ENCODE measurements at regions not wholly inside any gene's neighbourhood (a gene's known extent, or its start where the extent isn't known, plus 50 kb on each side); places are given as distances from the start of the nearest gene placed in this dataset.
"Not testable (repeated sequence)": the region's sequence is repeated elsewhere in the genome, so short reads cannot be mapped to it uniquely, and the experiment has no call there.

- no peak for DNase-seq
- Mint-ChIP-seq H3K36me3 (no peaks in the 10 kb centered on the region), H3K27me3 (no peaks in the 10 kb centered on the region), H3K9me3 (peaks cover 3% of the 10 kb centered on the region), H3K4me1 (no peaks in the 10 kb centered on the region), H3K27ac (no peak overlapping the region), H3K4me3 (no peak overlapping the region)
- CTCF ChIA-PET, result no interaction called here
These were observed 163.4 kb upstream of the AGTR1 start for GRCh38 chr3:148534089-148534988.

- CTCF ChIA-PET, result no interaction called here
- H3K4me1 Mint-ChIP-seq, result no peaks in the 10 kb centered on the region
- H3K27ac Mint-ChIP-seq, result no peak overlapping the region
- H3K27me3 Mint-ChIP-seq, result no peaks in the 10 kb centered on the region
- DNase-seq, result no peak
- H3K36me3 Mint-ChIP-seq, result no peaks in the 10 kb centered on the region
- H3K4me3 Mint-ChIP-seq, result no peak overlapping the region
- peaks cover 3% of the 10 kb centered on the region for H3K9me3 Mint-ChIP-seq
These were observed 162.7 kb upstream of the AGTR1 start for GRCh38 chr3:148535001-148535400.

GRCh38 chr3:148540266-148540665 lies 157.4 kb upstream of the AGTR1 start:
- H3K36me3 Mint-ChIP-seq, result no peaks in the 10 kb centered on the region
- H3K9me3 Mint-ChIP-seq, result peaks cover 2% of the 10 kb centered on the region
- no peak overlapping the region for H3K4me3 Mint-ChIP-seq

GRCh38 chr3:148540851-148541250 lies 156.9 kb upstream of the AGTR1 start:
- H3K4me1 Mint-ChIP-seq, result no peaks in the 10 kb centered on the region
- no peak overlapping the region for H3K27ac Mint-ChIP-seq

More at GRCh38 chr3:148540266-148540665, 157.4 kb upstream of the AGTR1 start:
- no peak overlapping the region for H3K27ac Mint-ChIP-seq
- no peaks in the 10 kb centered on the region for H3K27me3 Mint-ChIP-seq
- H3K4me1 Mint-ChIP-seq, result no peaks in the 10 kb centered on the region
- no peak for DNase-seq
- CTCF ChIA-PET, result no interaction called here

GRCh38 chr3:148546959-148547358 lies 150.7 kb upstream of the AGTR1 start:
- Mint-ChIP-seq H3K4me1 (no peaks in the 10 kb centered on the region), H3K4me3 (no peak overlapping the region), H3K9me3 (peaks cover 5% of the 10 kb centered on the region), H3K27ac (no peak overlapping the region), H3K36me3 (no peaks in the 10 kb centered on the region), H3K27me3 (no peaks in the 10 kb centered on the region)
- no peak for DNase-seq
- CTCF ChIA-PET, result no interaction called here

More at GRCh38 chr3:148540851-148541250, 156.9 kb upstream of the AGTR1 start:
- CTCF ChIA-PET, result no interaction called here
- H3K4me3 Mint-ChIP-seq, result no peak overlapping the region
- H3K27me3 Mint-ChIP-seq, result no peaks in the 10 kb centered on the region
- H3K36me3 Mint-ChIP-seq, result no peaks in the 10 kb centered on the region
- no peak for DNase-seq
- peaks cover 2% of the 10 kb centered on the region for H3K9me3 Mint-ChIP-seq

- Mint-ChIP-seq H3K27me3 (no peaks in the 10 kb centered on the region), H3K4me3 (no peak overlapping the region), H3K36me3 (no peaks in the 10 kb centered on the region), H3K27ac (no peak overlapping the region), H3K4me1 (no peaks in the 10 kb centered on the region), H3K9me3 (peaks cover 3% of the 10 kb centered on the region)
- CTCF ChIA-PET, result no interaction called here
- no peak for DNase-seq
These were observed 145.9 kb upstream of the AGTR1 start for GRCh38 chr3:148551767-148552260.

- Mint-ChIP-seq H3K36me3 (no peaks in the 10 kb centered on the region), H3K27ac (no peak overlapping the region), H3K4me1 (no peaks in the 10 kb centered on the region), H3K9me3 (peaks cover 1% of the 10 kb centered on the region), H3K4me3 (no peak overlapping the region), H3K27me3 (no peaks in the 10 kb centered on the region)
- CTCF ChIA-PET, result no interaction called here
- no peak for DNase-seq
These were observed 143.3 kb upstream of the AGTR1 start for GRCh38 chr3:148554367-148554766.

GRCh38 chr3:148556664-148557063 lies 141.0 kb upstream of the AGTR1 start:
- Mint-ChIP-seq H3K9me3 (peaks cover 6% of the 10 kb centered on the region), H3K27ac (no peak overlapping the region), H3K27me3 (no peaks in the 10 kb centered on the region), H3K4me3 (no peak overlapping the region), H3K4me1 (no peaks in the 10 kb centered on the region), H3K36me3 (no peaks in the 10 kb centered on the region)
- CTCF ChIA-PET, result no interaction called here
- no peak for DNase-seq

GRCh38 chr3:148577579-148577978 lies 120.1 kb upstream of the AGTR1 start:
- CTCF ChIA-PET, result not testable (repeated sequence)

GRCh38 chr3:148582126-148582525 lies 115.6 kb upstream of the AGTR1 start:
- Mint-ChIP-seq H3K4me3 (no peak overlapping the region), H3K27me3 (no peaks in the 10 kb centered on the region), H3K4me1 (no peaks in the 10 kb centered on the region), H3K9me3 (peaks cover 5% of the 10 kb centered on the region), H3K27ac (no peak overlapping the region), H3K36me3 (no peaks in the 10 kb centered on the region)
- CTCF ChIA-PET, result no interaction called here
- DNase-seq, result no peak

More at GRCh38 chr3:148577579-148577978, 120.1 kb upstream of the AGTR1 start:
- H3K27me3 Mint-ChIP-seq, H3K9me3 Mint-ChIP-seq, H3K4me3 Mint-ChIP-seq, DNase-seq, H3K27ac Mint-ChIP-seq, H3K36me3 Mint-ChIP-seq, H3K4me1 Mint-ChIP-seq: not testable (repeated sequence)

GRCh38 chr3:148583793-148584192 lies 113.9 kb upstream of the AGTR1 start:
- Mint-ChIP-seq H3K4me3 (no peak overlapping the region), H3K27ac (no peak overlapping the region), H3K36me3 (no peaks in the 10 kb centered on the region), H3K4me1 (no peaks in the 10 kb centered on the region), H3K27me3 (no peaks in the 10 kb centered on the region), H3K9me3 (peaks cover under 1% of the 10 kb centered on the region)
- DNase-seq, result no peak
- CTCF ChIA-PET, result interaction anchor here (0.6 kb wide), 1 partner anchor 704 kb away, joined by 3 read pairs; no protein-coding TSS in a partner anchor

- CTCF ChIA-PET, result no interaction called here
- H3K27ac Mint-ChIP-seq, result no peak overlapping the region
- H3K27me3 Mint-ChIP-seq, result no peaks in the 10 kb centered on the region
- no peak for DNase-seq
- no peaks in the 10 kb centered on the region for H3K9me3 Mint-ChIP-seq
- H3K4me1 Mint-ChIP-seq, result no peaks in the 10 kb centered on the region
- no peak overlapping the region for H3K4me3 Mint-ChIP-seq
- no peaks in the 10 kb centered on the region for H3K36me3 Mint-ChIP-seq
These were observed 113.3 kb upstream of the AGTR1 start for GRCh38 chr3:148584438-148584837.

- Mint-ChIP-seq H3K27ac (no peak overlapping the region), H3K9me3 (no peaks in the 10 kb centered on the region), H3K4me3 (no peak overlapping the region), H3K27me3 (no peaks in the 10 kb centered on the region), H3K36me3 (no peaks in the 10 kb centered on the region), H3K4me1 (no peaks in the 10 kb centered on the region)
- CTCF ChIA-PET, result no interaction called here
- no peak for DNase-seq
These were observed 111.9 kb upstream of the AGTR1 start for GRCh38 chr3:148585671-148586379.

GRCh38 chr3:148588291-148588690 lies 109.4 kb upstream of the AGTR1 start:
- no peak for DNase-seq
- Mint-ChIP-seq H3K27ac (no peak overlapping the region), H3K4me1 (no peaks in the 10 kb centered on the region), H3K4me3 (no peak overlapping the region), H3K9me3 (no peaks in the 10 kb centered on the region), H3K36me3 (no peaks in the 10 kb centered on the region), H3K27me3 (no peaks in the 10 kb centered on the region)
- CTCF ChIA-PET, result no interaction called here

- CTCF ChIA-PET, result no interaction called here
- DNase-seq, result no peak
- H3K27ac Mint-ChIP-seq, result no peak overlapping the region
- H3K4me3 Mint-ChIP-seq, result no peak overlapping the region
- H3K36me3 Mint-ChIP-seq, result no peaks in the 10 kb centered on the region
- no peaks in the 10 kb centered on the region for H3K9me3 Mint-ChIP-seq
- H3K27me3 Mint-ChIP-seq, result no peaks in the 10 kb centered on the region
- H3K4me1 Mint-ChIP-seq, result no peaks in the 10 kb centered on the region
These were observed 106.2 kb upstream of the AGTR1 start for GRCh38 chr3:148591525-148591924.
